Caco-2 (cell line): ENCODE measurements at regions not wholly inside any gene's neighbourhood (a gene's known extent, or its start where the extent isn't known, plus 50 kb on each side); places are given as distances from the start of the nearest gene placed in this dataset.

ENCODE experiments used
- BruUV-seq: library from RNA; stranded (reverse); fragments of 400-500 nt; replicated peaks from 2 replicates; lab custom pipeline; 2021; lab: Mats Ljungman, UMichigan
- CTCF ChIA-PET: fragments of 300-600 bp; sonication (Branson Sonifier 250); formaldehyde crosslinking; loops from one replicate; lab custom pipeline; 2022; ENCODE audit warnings: antibody characterized with exemption; lab: Charles Lee
- POLR2A ChIA-PET: fragments of 300-600 bp; sonication (Branson Sonifier 250); formaldehyde crosslinking; loops from one replicate; lab custom pipeline; 2022; ENCODE audit warnings: antibody characterized with exemption; lab: Charles Lee
- DNase-seq, 2 experiments: peaks; one replicate each; pipeline versions ENCODE4 v3.0.0 to v3.0.0-alpha.2; 2020 to 2022
- H3K27me3 ChIP-seq: replicated peaks from 2 replicates; pipeline ENCODE4 v1.6.0; 2011; ENCODE audit warnings: low read length; ENCODE audit not compliant: control insufficient read depth, insufficient read depth
- H3K36me3 ChIP-seq: 2 replicates; pipeline ENCODE4 v1.5.1; 2011; ENCODE audit warnings: low read length; ENCODE audit not compliant: control insufficient read depth, insufficient read depth
- H3K4me1 ChIP-seq: fragments of 250-450 bp; sonication (Bioruptor Pico); 2 replicates; pipeline ENCODE4 v1.5.1; 2020; ENCODE audit warnings: mild to moderate bottlenecking
- H3K4me3 ChIP-seq: 2 replicates; pipeline ENCODE4 v1.5.1; 2011; ENCODE audit warnings: low read depth, mild to moderate bottlenecking, control low read depth, low read length
- H3K9me3 ChIP-seq: fragments of 250-450 bp; sonication (Bioruptor Pico); 2 replicates; pipeline ENCODE4 v1.5.1; 2020; ENCODE audit warnings: mild to moderate bottlenecking, moderate library complexity
- H3K27ac Mint-ChIP-seq: one replicate; pipeline ENCODE4 v1.8.0; 2022; ENCODE audit warnings: mixed read lengths; ENCODE audit not compliant: unreplicated experiment
- H3K27me3 Mint-ChIP-seq: one replicate; pipeline ENCODE4 v1.8.0; 2022; ENCODE audit warnings: mixed read lengths; ENCODE audit not compliant: insufficient read depth, unreplicated experiment
- H3K36me3 Mint-ChIP-seq: one replicate; pipeline ENCODE4 v1.8.0; 2022; ENCODE audit warnings: mild to moderate bottlenecking, mixed read lengths; ENCODE audit not compliant: insufficient read depth, unreplicated experiment
- H3K4me1 Mint-ChIP-seq: one replicate; pipeline ENCODE4 v1.8.0; 2022; ENCODE audit warnings: low read depth, mixed read lengths; ENCODE audit not compliant: unreplicated experiment
- H3K4me3 Mint-ChIP-seq: one replicate; pipeline ENCODE4 v1.8.0; 2022; ENCODE audit warnings: mild to moderate bottlenecking, moderate library complexity, mixed read lengths; ENCODE audit not compliant: unreplicated experiment
- H3K9me3 Mint-ChIP-seq: one replicate; pipeline ENCODE4 v1.8.0; 2022; ENCODE audit warnings: mixed read lengths; ENCODE audit not compliant: unreplicated experiment
- CTCF ChIP-seq, 2 experiments: fragments of 200-600 bp in 1 of 2; IDR thresholded peaks; 1 replicate in 1 of 2; 2 replicates in 1 of 2; pipeline versions ENCODE4 v1.5.1 to v1.8.0; 2011 to 2022; ENCODE audit warnings: antibody characterized with exemption in 1 of 2, control low read depth in 1 of 2, inconsistent platforms in 1 of 2, low read depth in 1 of 2, low read length in 1 of 2, mild to moderate bottlenecking in 1 of 2, moderate library complexity in 1 of 2; ENCODE audit not compliant: insufficient read depth in 1 of 2, severe bottlenecking in 1 of 2, unreplicated experiment in 1 of 2
- intact Hi-C: fragments of 100-400 bp; cut with micrococcal nuclease; formaldehyde crosslinking; loops from one replicate; pipeline ENCODE4 v1.10.0; 2022; ENCODE audit not compliant: unreplicated experiment

GRCh38 chr7:33750177-33750576 lies 155.2 kb upstream of the BMPER start:
- Mint-ChIP-seq H3K27ac (no peak overlapping the region), H3K36me3 (no peaks in the 10 kb centered on the region), H3K27me3 (peaks cover under 1% of the 10 kb centered on the region), H3K9me3 (no peaks in the 10 kb centered on the region), H3K4me3 (no peak overlapping the region), H3K4me1 (peaks cover 17% of the 10 kb centered on the region)
- no peak for DNase-seq
- no peak overlapping the region for H3K4me3 ChIP-seq
- no TSS peak for BruUV-seq
- H3K27me3 ChIP-seq: no peaks in the 10 kb centered on the region
- CTCF ChIA-PET: interaction anchor here (0.6 kb wide), 1 partner anchor 301 kb away, joined by 3 read pairs; no protein-coding TSS in a partner anchor
- no peaks in the 10 kb centered on the region for H3K9me3 ChIP-seq
- POLR2A ChIA-PET: no interaction called here
- H3K4me1 ChIP-seq: 0 out of 2 replicates have a peak, but pooled peaks cover 8% of the 10 kb centered on the region
- no peaks in the 10 kb centered on the region for H3K36me3 ChIP-seq
- intact Hi-C loops: no loop called here
- no peak for TF ChIP-seq CTCF (IDR thresholded peaks at IDR 0.05; ENCODE audit: insufficient read depth in 1 of 2, low read depth in 1 of 2, low read length in 1 of 2, severe bottlenecking in 1 of 2, unreplicated experiment in 1 of 2)

DNA sequence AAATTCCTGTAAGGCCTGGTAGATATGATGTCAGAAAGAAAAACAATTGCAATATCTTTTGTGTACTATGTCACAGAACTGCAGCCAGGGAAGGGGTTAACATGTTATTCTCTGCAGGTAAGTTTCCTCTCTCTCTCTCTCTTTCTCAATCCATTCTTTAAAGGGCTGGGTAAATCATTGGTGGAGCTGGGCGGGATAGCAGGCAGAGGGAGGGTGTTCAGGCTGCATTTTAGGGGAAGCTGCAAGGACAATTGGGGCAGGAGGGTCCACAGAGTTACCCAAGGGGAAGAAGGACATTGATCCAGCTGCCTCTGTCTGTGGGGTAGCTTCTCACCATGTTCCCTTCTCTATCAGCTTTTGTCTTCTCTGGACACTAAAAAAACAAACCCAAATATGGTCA lies 153.9 kb upstream of the BMPER start:
- H3K9me3 Mint-ChIP-seq: no peaks in the 10 kb centered on the region
- Histone ChIP-seq H3K9me3 (no peaks in the 10 kb centered on the region), H3K36me3 (no peaks in the 10 kb centered on the region), H3K27me3 (no peaks in the 10 kb centered on the region), H3K4me1 (0 out of 2 replicates have a peak, but pooled peaks cover 8% of the 10 kb centered on the region), H3K4me3 (no peak overlapping the region)
- H3K27ac Mint-ChIP-seq: no peak overlapping the region
- DNase-seq: no peak
- intact Hi-C loops: no loop called here
- H3K4me1 Mint-ChIP-seq: peaks cover 17% of the 10 kb centered on the region
- H3K4me3 Mint-ChIP-seq: no peak overlapping the region
- H3K27me3 Mint-ChIP-seq: no peaks in the 10 kb centered on the region
- TF ChIP-seq CTCF (IDR thresholded peaks at IDR 0.05; ENCODE audit: insufficient read depth in 1 of 2, low read depth in 1 of 2, low read length in 1 of 2, severe bottlenecking in 1 of 2, unreplicated experiment in 1 of 2): no peak
- CTCF ChIA-PET: no interaction called here
- POLR2A ChIA-PET: no interaction called here
- H3K36me3 Mint-ChIP-seq: no peaks in the 10 kb centered on the region
- no TSS peak for BruUV-seq

DNA sequence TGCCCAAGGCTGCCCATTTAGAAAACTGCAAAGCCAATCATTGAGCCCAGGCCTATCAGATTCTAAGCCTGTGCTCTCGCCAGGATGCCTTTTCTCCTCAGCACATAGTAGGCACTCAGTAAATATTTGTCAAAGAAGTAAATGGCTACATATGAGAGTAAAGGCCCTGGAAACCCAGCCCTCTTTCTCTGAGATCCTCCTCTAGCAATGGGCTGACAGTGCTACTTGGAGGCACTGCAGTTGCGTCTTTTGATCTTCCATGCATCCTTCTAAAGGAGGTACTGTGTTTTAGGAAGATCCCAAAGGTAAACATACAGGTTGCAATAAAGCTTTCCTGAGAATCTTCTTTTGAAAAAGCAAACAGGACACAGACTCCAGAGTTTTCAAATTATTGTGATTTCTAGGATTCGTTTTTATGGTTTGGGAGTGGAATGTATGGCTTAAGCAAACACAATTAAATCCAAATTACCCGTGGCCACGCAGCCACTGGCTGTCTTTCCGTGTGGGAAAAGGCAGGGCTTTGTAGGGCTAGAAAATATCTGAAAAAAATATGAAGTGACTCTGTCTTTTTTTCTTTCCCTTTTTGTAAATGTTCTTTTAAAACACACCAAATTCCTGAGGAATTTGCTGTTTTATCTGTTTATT lies 151.3 kb upstream of the BMPER start:
- Histone ChIP-seq H3K9me3 (no peaks in the 10 kb centered on the region), H3K4me1 (0 out of 2 replicates have a peak, but pooled peaks cover 8% of the 10 kb centered on the region), H3K4me3 (no peak overlapping the region), H3K27me3 (no peaks in the 10 kb centered on the region), H3K36me3 (no peaks in the 10 kb centered on the region)
- no peak for TF ChIP-seq CTCF (IDR thresholded peaks at IDR 0.05; ENCODE audit: insufficient read depth in 1 of 2, low read depth in 1 of 2, low read length in 1 of 2, severe bottlenecking in 1 of 2, unreplicated experiment in 1 of 2)
- no TSS peak for BruUV-seq
- ChIA-PET POLR2A (no interaction called here), CTCF (no interaction called here)
- Mint-ChIP-seq H3K27ac (no peak overlapping the region), H3K4me3 (no peak overlapping the region), H3K36me3 (no peaks in the 10 kb centered on the region), H3K27me3 (no peaks in the 10 kb centered on the region), H3K4me1 (peaks cover 17% of the 10 kb centered on the region), H3K9me3 (no peaks in the 10 kb centered on the region)
- intact Hi-C loops: loop anchor here (1.0 kb wide), 1 partner anchor 141 kb away; no protein-coding TSS in a partner anchor
- no peak for DNase-seq
